H9 (cell line): ENCODE measurements at regions not wholly inside any gene's neighbourhood (a gene's known extent, or its start where the extent isn't known, plus 50 kb on each side); places are given as distances from the start of the nearest gene placed in this dataset.
"Not testable (repeated sequence)": the region's sequence is repeated elsewhere in the genome, so short reads cannot be mapped to it uniquely, and the experiment has no call there.

Experiments
- DNase-seq: peaks from one replicate; pipeline ENCODE4 v3.0.0-alpha.2; 2017
- H2AFZ ChIP-seq: one replicate; pipeline ENCODE4 v1.6.1; 2013; ENCODE audit warnings: mild to moderate bottlenecking, low read length, control low read depth, moderate library complexity
- H2AK5ac ChIP-seq: 2 replicates; pipeline ENCODE4 v1.6.1; 2013; ENCODE audit warnings: low read length, control low read depth, mixed read lengths; ENCODE audit not compliant: insufficient read length
- H2BK120ac ChIP-seq: one replicate; pipeline ENCODE4 v1.6.1; 2013; ENCODE audit warnings: low read depth, mild to moderate bottlenecking, low read length, control low read depth, inconsistent platforms; ENCODE audit not compliant: poor library complexity, severe bottlenecking
- H2BK12ac ChIP-seq: 2 replicates; pipeline ENCODE4 v1.6.1; 2013; ENCODE audit warnings: low read length, control low read depth, mixed read lengths, low read depth; ENCODE audit not compliant: insufficient read length
- H2BK15ac ChIP-seq: 2 replicates; pipeline ENCODE4 v1.6.1; 2013; ENCODE audit warnings: low read depth, low read length, control low read depth
- H2BK20ac ChIP-seq: one replicate; pipeline ENCODE4 v1.6.1; 2013; ENCODE audit warnings: low read depth, mild to moderate bottlenecking, low read length, control low read depth, inconsistent platforms; ENCODE audit not compliant: poor library complexity, severe bottlenecking
- H2BK5ac ChIP-seq: 2 replicates; pipeline ENCODE4 v1.6.1; 2013; ENCODE audit warnings: low read length, control low read depth, mixed read lengths; ENCODE audit not compliant: insufficient read length
- H3K14ac ChIP-seq: 2 replicates; pipeline ENCODE4 v1.6.1; 2013; ENCODE audit warnings: low read length, control low read depth; ENCODE audit not compliant: insufficient read depth
- H3K18ac ChIP-seq: 2 replicates; pipeline ENCODE4 v1.6.1; 2013; ENCODE audit warnings: low read depth, mild to moderate bottlenecking, mixed read lengths, low read length, control low read depth; ENCODE audit not compliant: insufficient read length
- H3K23ac ChIP-seq: 2 replicates; pipeline ENCODE4 v1.6.1; 2013; ENCODE audit warnings: low read length, control low read depth, mixed read lengths, low read depth; ENCODE audit not compliant: insufficient read length
- H3K23me2 ChIP-seq: 2 replicates; pipeline ENCODE4 v1.6.1; 2013; ENCODE audit warnings: low read depth, mild to moderate bottlenecking, mixed read lengths, low read length, control low read depth; ENCODE audit not compliant: insufficient read length, poor library complexity, severe bottlenecking
- H3K27ac ChIP-seq: 2 replicates; pipeline ENCODE4 v1.5.1; 2013; ENCODE audit warnings: low read length, control low read depth, mixed read lengths, low read depth; ENCODE audit not compliant: insufficient read length
- H3K27me3 ChIP-seq: 2 replicates; pipeline ENCODE4 v1.6.1; 2013; ENCODE audit warnings: low read length, control low read depth, inconsistent platforms; ENCODE audit not compliant: insufficient read depth
- H3K4ac ChIP-seq: 2 replicates; pipeline ENCODE4 v1.6.1; 2013; ENCODE audit warnings: low read depth, mild to moderate bottlenecking, control low read depth, inconsistent platforms, low read length, moderate library complexity
- H3K4me1 ChIP-seq: 2 replicates; pipeline ENCODE4 v1.6.1; 2013; ENCODE audit warnings: low read length, control low read depth, inconsistent platforms; ENCODE audit not compliant: insufficient read depth
- H3K4me2 ChIP-seq: 2 replicates; pipeline ENCODE4 v1.6.1; 2013; ENCODE audit warnings: low read length, control low read depth, mixed read lengths; ENCODE audit not compliant: insufficient read length, insufficient read depth
- H3K56ac ChIP-seq: 2 replicates; pipeline ENCODE4 v1.6.1; 2013; ENCODE audit warnings: low read depth, mild to moderate bottlenecking, mixed read lengths, low read length, control low read depth; ENCODE audit not compliant: insufficient read length
- H3K79me1 ChIP-seq: 2 replicates; pipeline ENCODE4 v1.6.1; 2013; ENCODE audit warnings: low read depth, mild to moderate bottlenecking, moderate library complexity, low read length, control low read depth, inconsistent platforms; ENCODE audit not compliant: insufficient read depth, poor library complexity, severe bottlenecking
- H3K79me2 ChIP-seq: 2 replicates; pipeline ENCODE4 v1.6.1; 2013; ENCODE audit warnings: low read length, control low read depth, inconsistent platforms; ENCODE audit not compliant: insufficient read depth
- H3K9ac ChIP-seq: 2 replicates; pipeline ENCODE4 v1.6.1; 2013; ENCODE audit warnings: low read length, control low read depth, mixed read lengths; ENCODE audit not compliant: insufficient read length; ENCODE audit errors: extremely low read depth
- H3K9me3 ChIP-seq: one replicate; pipeline ENCODE4 v1.6.1; 2013; ENCODE audit warnings: low read depth, low read length, inconsistent platforms; ENCODE audit not compliant: control insufficient read depth
- H3T11ph ChIP-seq: one replicate; pipeline ENCODE4 v1.6.1; 2013; ENCODE audit warnings: mild to moderate bottlenecking, low read length, control low read depth, inconsistent platforms
- H4K20me1 ChIP-seq: one replicate; pipeline ENCODE4 v1.6.1; 2013; ENCODE audit not compliant: control insufficient read depth, insufficient read length, insufficient read depth
- H4K5ac ChIP-seq: 2 replicates; pipeline ENCODE4 v1.6.1; 2013; ENCODE audit warnings: low read depth, mild to moderate bottlenecking, mixed read lengths, low read length, control low read depth; ENCODE audit not compliant: insufficient read length
- H4K8ac ChIP-seq: replicated peaks from 2 replicates; pipeline ENCODE4 v1.6.1; 2013; ENCODE audit warnings: low read length, control low read depth, mixed read lengths, low read depth; ENCODE audit not compliant: insufficient read length
- H4K91ac ChIP-seq: 2 replicates; pipeline ENCODE4 v1.6.1; 2013; ENCODE audit warnings: low read depth, mild to moderate bottlenecking, moderate library complexity, mixed read lengths, low read length, control low read depth; ENCODE audit not compliant: insufficient read length
- H3K27ac Mint-ChIP-seq, 3 experiments: 2 replicates in 2 of 3; 3 replicates in 1 of 3; pipeline ENCODE4 v1.8.0; 2020 to 2021; ENCODE audit warnings: mixed read lengths in 3 of 3, mild to moderate bottlenecking in 1 of 3, moderate library complexity in 1 of 3
- H3K27me3 Mint-ChIP-seq: 2 replicates; pipeline ENCODE4 v1.8.0; 2021; ENCODE audit warnings: low read depth, mild to moderate bottlenecking, moderate library complexity, mixed read lengths
- H3K36me3 Mint-ChIP-seq, 3 experiments: 2 replicates in 2 of 3; 3 replicates in 1 of 3; pipeline ENCODE4 v1.8.0; 2020 to 2021; ENCODE audit warnings: low read depth in 3 of 3, mixed read lengths in 3 of 3; ENCODE audit not compliant: insufficient read depth in 1 of 3
- H3K4me1 Mint-ChIP-seq, 2 experiments: 2 replicates each; pipeline ENCODE4 v1.8.0; 2020; ENCODE audit warnings: mixed read lengths in 2 of 2
- H3K4me3 Mint-ChIP-seq, 2 experiments: 2 replicates in 1 of 2; 3 replicates in 1 of 2; pipeline ENCODE4 v1.8.0; 2020 to 2021; ENCODE audit warnings: mild to moderate bottlenecking in 2 of 2, mixed read lengths in 2 of 2, moderate library complexity in 1 of 2
- H3K9me3 Mint-ChIP-seq, 2 experiments: 2 replicates in 1 of 2; 3 replicates in 1 of 2; pipeline ENCODE4 v1.8.0; 2020; ENCODE audit warnings: mild to moderate bottlenecking in 2 of 2, mixed read lengths in 2 of 2, moderate library complexity in 1 of 2
- whole genome bisulfite sequencing: extraction: QIAGEN DNeasy Blood & Tissue Kit; methylation state at CpG from one replicate; pipeline ENCODE4 v1.1.7; 2013; ENCODE audit warnings: missing lambda C conversion rate, low lambda C conversion rate, mixed read lengths; ENCODE audit not compliant: insufficient read length; ENCODE audit errors: extremely low coverage; 5-methylcytosine and 5-hydroxymethylcytosine counted together

- H4K5ac ChIP-seq, H3T11ph ChIP-seq, H2AK5ac ChIP-seq, H3K9me3 ChIP-seq, DNase-seq, H2BK15ac ChIP-seq, H3K9ac ChIP-seq, H3K56ac ChIP-seq, H2BK120ac ChIP-seq, H4K20me1 ChIP-seq, H3K27me3 ChIP-seq, H3K18ac ChIP-seq, H3K23ac ChIP-seq, H3K14ac ChIP-seq, H3K4ac ChIP-seq, H2BK12ac ChIP-seq, H3K9me3 Mint-ChIP-seq, H3K79me2 ChIP-seq, H3K23me2 ChIP-seq, H3K4me2 ChIP-seq, H3K36me3 Mint-ChIP-seq, H3K4me3 Mint-ChIP-seq, H3K27ac Mint-ChIP-seq, H3K27ac ChIP-seq, H4K8ac ChIP-seq, H2BK20ac ChIP-seq, H2BK5ac ChIP-seq, H3K4me1 ChIP-seq, H3K79me1 ChIP-seq, H2AFZ ChIP-seq, H4K91ac ChIP-seq: not testable (repeated sequence)
- no CpG with 5 or more reads among the region's 3 CpGs for WGBS
- H3K4me1 Mint-ChIP-seq = peaks cover 5 to 11% of the 10 kb centered on the region in 2 experiments
- peaks cover 26% of the 10 kb centered on the region for H3K27me3 Mint-ChIP-seq
These were observed 130.9 kb downstream of the LAT start for GRCh38 chr16:29115802-29116141.
